Activated CD8-positive, alpha-beta memory T cell treated with anti-CD3 and anti-CD28 coated beads, Interleukin-2, amount 50 U/mL, for 1 hour (primary cell): ENCODE measurements at regions not wholly inside any gene's neighbourhood (a gene's known extent, or its start where the extent isn't known, plus 50 kb on each side); places are given as distances from the start of the nearest gene placed in this dataset.
A peak's percentile ranks its signal among the peaks of the same experiment; 100 is the strongest.
"Not testable (repeated sequence)": the region's sequence is repeated elsewhere in the genome, so short reads cannot be mapped to it uniquely, and the experiment has no call there.

Source experiments
- DNase-seq: peaks from one replicate; pipeline ENCODE4 v3.0.0-alpha.2; 2020; ENCODE audit errors: extremely low read depth

DNA sequence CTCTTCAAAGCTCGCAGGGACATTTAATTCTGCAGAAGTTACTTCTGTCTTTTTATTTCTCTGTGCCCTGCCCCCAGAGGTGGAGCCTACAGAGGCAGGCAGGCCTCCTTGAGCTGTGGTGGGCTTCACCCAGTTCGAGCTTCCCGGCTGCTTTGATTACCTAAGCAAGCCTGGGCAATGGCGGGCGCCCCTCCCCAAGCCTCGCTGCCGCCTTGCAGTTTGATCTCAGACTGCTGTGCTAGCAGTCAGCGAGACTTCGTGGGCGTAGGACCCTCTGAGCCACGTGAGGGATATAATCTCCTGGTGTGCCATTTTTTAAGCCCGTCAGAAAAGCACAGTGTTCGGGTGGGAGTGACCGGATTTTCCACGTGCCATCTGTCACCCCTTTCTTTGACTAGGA lies 1322.9 kb upstream of the ACO1 start:
- DNase-seq: not testable (repeated sequence)

DNA sequence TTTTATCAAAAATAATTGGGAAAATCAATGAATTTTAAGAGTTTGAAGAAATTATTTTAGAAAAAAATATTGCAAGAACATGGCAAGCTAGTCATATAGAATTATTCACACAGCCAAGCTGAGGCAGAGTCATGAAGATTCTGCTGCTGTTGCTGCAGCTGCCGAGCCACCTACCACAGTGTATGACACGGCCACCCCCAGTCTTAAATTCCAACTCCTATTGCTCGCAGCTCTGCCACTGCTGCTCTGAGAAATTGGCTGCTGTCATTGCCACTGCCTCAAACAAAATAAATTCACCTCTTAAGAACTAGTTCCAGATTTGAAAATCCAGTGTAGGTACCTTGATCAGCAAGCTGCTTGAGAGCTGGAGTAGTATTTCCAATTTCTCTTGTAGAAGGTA lies 1318.8 kb upstream of the ACO1 start:
- no peak for DNase-seq

DNA sequence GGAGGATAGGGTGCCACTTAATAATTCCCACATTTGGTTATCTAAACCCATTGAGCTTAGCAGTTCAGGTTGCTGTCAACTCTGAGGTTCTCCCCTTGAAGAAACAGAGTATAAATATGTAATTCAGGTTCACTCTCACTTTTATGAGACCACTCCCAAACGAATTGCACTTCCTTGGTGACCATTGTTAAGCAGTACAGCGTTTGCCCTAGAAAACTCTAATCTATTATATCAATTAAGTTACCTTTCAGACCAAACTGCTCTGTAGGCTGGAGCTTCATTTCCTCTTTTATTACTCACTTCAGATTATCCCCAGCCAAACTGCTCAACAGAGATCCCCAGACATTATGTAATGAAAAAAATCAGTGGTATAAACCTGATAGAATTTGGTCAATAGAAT lies 1317.0 kb upstream of the ACO1 start:
- DNase-seq: no peak

DNA sequence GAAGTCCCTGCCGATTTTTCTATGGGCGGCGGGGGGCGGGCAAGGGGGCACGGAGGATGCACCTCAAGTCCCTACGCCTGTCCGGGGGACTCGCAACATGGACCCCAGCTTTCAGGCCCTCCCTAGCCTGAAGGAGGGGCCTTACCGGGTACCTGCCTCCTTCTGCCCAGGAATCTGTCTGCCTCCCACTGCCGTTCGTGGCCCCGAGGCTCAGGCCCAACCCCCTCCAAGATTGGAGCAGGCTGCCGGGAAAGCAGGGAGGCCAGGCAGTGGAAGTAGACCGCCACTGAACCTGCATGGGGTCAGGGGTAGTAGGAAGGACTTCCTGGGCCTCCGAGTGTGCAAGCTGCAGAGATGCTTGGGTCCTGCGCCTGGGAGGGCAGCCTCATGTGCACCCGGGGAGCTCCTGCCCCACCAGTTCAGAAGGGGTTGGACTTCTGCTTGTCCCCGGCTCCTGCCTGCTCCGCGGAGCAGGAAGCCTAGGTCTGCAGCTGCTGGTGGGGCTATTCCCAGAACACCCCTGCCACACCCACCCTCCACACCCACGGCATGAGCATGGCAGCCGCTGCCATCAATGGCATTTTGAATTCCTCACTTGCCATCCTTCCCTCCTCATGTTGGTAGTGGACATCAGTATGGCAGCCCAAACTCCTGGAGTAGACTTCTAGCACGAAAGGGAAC lies 1312.7 kb upstream of the ACO1 start:
- DNase-seq: no peak

DNA sequence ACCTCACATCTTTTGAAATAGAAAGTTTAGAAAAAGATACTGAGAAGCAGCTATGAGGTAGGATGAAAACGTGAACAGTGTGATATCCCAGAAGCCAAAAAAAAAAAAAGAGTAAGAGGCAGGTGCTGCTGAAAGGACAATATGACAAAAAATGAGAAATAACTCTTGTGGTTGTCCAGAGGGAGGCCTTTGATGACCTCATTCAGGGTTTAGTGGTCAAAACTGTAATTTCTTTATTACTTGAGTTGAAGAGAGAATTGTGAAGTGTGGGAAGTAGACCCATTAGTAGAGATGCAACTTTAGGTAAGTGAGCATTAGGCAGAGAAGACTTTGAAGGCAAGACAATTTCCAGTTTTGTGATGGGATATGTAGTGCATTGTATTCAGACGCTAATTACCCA lies 1306.3 kb upstream of the ACO1 start:
- DNase-seq: no peak

DNA sequence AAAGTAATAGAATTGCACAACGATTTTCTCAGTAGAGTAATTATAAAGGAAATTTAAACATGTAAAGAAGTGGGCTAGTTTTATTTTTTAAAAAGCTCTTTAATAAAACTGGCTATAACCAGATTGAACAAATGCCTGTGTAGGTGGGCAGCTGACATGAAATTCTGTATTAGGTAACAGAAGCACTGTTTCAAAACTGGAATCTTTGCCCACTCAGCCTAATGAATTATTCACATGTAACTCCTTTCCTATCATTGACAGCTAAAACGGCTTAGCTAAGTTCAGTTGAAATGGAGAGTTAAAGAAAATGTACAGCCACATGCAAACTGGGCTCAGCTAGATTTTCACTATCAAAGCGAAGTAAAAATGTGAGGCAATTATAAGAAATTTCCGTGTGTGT lies 1300.1 kb upstream of the ACO1 start:
- DNase-seq: no peak

DNA sequence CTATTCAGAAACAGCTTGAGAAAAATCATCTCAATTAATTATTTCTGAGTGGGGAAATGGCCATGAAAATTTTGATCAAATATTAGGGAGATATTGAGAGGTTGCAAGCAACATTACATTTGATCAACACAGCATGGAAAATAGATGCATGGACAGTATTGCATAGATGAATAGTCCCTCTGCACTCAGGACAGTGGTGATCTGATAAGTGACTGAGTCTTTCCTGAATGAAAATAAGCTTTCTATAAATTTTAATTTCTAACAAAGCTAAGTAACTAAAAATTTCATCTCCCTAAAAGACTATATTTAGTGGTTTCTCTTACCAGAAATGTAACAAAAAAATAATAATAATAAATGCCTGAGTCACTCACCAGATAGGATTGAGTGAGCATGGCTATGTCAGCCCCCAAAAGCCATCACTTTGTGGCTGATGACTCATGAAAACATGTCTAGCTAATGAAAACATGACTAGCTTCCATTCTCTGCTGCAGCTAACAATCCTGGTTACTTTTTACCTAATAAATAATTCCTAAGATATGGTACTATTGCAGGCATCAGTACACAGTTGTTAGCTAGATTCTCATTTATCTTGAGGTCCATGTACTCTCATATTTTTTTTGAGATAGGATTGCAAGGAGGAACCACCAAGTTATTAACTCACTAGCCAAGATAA lies 1294.8 kb upstream of the ACO1 start:
- DNase-seq: no peak

DNA sequence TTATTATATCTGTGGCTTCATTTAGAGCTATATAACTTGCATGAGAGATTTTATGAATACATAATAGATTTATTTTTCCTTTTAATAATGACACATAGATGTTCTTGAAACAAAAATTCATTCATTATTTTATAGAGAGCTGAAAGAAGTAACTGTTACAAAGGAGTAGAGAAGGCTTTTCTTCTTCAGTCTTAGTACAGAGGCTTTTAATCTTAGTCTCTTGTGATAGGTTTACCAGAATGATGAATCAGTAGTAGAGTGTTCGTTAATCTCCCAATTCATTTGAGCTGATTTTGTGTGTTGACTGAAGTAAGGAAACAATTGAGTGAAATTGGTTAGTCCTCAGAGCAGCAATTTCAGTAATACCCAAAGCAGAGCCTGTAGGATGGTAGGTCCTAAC lies 1284.1 kb upstream of the ACO1 start:
- no peak for DNase-seq

DNA sequence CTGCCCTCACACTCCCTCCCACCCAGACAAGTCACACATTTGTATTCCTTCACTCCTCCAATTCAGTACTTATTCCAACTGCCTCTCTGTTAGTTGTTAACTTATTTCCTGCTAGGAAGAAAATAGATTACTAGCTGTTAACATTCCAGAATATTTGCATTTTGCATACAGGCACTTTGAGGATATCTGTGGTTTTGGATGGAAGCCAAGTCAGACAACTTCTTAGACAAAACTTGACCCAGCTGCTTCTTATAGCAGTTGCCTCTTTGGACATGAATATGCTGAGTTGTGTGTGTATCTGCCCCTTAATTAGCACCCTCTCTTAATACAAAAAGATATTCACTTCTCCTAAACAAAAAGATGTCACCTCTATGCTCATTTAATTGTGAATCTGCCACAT lies 1280.6 kb upstream of the ACO1 start:
- no peak for DNase-seq

DNA sequence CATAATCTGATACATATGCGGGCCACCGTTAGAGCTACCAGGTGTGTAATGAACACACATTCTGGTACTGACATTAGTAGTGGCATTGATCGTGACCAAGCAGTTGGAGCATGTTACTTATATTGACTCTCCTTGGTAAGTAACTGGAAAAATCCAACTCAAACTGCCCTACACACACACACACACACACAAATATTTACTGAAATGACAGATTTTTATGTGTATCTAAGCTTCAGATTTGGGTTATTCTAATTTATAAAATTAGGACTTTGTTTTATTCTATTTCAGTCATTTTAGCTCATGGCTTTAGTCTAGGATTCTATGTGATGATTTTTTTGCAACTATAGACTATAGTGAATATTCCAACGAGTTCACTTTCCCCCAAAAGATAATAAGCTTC lies 1280.2 kb upstream of the ACO1 start:
- DNase-seq: no peak

DNA sequence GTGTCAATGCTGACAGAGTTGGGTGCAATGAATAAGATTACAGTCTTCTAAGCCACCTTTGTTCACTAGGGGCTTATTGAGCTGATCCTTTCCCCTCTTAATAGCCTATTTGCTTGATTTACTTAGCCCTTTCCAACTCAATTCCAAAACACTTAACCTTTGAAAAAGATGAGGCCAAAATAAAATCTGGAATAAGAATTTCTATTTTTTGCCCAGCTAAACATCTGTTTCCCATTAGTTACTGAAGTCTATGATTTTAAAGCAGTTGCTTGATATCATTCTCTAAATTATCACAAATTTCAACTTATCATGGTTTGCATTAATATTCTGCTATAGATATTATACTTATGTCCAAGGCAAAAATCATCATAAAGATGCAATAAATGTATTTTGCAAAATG lies 1272.0 kb upstream of the ACO1 start:
- no peak for DNase-seq

DNA sequence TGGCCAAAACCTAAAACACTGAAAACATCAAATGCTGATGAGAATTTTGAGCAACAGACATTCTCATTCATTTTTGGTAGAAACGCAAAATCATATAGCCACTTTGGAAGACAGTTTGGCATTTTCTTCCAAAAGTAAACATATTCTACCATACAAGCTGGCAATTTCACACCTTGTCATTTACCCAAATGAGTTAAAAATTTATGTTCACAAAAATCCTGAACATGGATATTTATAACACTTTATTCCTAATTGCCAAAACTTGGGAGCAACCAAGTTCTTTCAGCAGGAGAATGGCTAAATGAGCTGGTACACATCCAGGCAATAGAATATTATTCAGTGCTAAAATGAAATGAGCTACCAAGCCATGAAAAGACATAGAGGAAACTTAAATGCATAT lies 1270.1 kb upstream of the ACO1 start:
- DNase-seq: no peak

DNA sequence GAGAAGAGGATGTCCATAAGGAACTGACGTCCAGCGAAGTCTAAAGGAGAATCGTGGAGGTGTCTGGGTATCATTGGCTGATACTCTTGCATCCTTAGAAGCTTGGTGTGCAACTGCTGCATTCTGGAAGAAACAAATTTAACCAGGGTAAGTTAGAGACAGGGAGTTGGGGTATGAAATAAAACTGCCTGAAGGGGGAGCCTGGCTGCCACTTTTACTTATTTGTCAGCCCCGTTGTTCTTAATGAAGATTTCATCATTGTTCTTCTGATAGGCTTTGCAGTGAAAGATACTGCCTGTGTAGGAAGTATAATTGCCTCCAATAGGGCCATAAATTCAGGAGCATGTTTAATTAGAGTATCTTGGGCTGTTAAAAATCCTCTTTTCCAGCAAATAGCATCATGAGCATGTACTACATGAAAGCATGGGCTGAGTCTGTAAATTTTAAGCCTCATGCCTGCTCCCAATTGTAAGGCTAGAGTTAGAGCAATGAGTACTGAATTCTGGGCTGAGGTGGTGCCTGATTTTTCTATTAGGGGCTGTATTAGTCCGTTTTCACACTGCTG lies 1264.5 kb upstream of the ACO1 start:
- peak; percentile 5 for DNase-seq

DNA sequence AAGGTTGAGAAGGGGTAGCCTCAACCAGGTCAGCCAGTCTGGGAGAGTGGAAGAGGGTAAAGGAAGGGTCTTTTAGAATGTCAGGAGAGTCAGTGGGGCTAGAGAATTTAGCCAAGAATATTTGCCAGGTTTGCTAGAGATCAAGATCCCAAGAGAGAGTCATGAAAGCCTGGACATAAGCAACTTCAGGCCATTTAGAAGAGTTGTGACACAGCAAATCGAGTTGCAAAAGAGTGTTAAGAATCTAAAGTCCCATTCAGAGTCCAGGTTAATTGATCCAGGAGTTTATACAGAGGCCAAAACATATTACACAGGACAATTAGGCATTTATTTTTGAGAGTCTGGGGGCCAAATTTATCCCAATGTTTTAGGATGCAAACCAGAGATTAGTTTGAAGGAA lies 1260.1 kb upstream of the ACO1 start:
- no peak for DNase-seq

DNA sequence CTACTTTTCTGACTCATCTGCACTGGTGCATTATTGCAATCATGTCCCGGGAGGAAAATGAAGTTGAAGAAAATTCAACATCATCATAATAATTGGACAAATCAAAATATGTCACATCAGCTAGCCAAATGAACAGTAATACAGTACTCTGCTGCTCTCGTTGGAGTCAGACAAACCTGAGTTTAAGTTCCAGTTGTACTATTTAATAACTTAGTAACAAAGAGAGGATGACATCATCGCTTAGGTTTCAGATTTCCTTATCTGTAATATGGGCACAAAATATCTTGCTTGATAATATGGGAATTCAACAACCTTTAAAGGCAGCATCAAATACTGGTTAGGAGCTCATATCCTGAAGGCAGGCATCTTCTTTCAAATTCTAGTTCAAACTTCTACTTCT lies 1248.9 kb upstream of the ACO1 start:
- no peak for DNase-seq

DNA sequence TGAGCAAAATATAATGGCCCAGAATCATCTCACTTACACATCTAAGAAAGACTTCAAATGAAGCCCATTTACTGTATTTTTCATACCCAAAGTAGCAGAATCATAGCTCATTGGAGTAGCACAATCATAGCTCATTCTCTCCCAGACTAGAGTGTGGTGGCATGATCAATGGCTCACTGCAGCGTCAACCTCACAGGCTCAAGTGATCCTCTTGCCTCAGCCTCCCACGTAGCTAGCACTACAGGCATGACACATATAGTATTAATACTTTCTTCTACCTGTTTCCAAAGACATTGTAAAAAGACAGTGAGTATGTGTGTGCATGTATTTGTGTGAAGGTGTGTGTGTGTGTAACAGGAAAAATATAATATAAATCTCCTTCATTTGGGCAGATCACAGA lies 1247.9 kb upstream of the ACO1 start:
- DNase-seq: no peak

DNA sequence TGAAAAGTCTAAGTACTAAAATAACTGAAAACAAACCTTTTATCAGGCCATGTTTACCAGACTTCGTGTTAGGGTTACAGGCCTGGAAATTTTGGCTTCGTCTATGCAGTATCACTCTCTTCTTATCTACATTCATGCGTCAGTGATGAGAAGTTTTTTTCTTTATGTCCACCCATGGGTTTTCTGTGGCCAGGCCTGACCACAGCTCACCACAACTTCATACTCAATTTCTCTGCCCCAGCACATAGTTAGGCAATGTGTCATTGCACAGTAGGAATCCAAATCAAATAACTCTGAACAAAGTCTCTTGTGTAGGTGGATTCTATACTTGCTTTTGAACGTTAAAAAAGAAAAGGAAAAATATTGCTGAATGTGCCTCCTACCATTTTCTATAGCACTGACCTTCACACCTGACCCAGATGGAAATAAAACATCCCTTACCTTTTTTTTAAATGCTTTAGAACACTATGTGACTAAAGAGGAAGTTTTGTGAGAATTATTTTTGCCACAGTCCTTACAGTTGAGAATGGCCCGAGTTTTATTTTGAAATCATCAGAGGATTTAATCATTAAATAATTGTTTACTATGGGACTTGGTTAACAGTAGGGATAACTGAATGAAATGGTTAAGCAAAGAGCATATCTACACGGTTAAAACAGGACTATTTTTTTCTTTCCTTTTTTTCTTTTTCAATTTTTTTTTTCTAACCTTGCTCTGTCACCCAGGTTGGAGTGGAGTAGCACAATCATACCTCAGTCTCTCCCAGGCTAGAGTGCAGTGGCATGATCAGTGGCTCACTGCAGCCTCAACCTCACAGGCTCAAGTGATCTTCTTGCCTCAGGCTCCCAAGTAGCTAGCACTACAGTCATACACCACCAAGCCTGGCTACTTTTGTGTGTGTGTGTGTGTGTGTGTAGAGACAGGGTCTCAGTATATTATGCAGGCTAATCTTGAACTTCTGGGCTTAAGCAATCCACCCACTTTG lies 1247.0 kb upstream of the ACO1 start:
- DNase-seq: no peak

DNA sequence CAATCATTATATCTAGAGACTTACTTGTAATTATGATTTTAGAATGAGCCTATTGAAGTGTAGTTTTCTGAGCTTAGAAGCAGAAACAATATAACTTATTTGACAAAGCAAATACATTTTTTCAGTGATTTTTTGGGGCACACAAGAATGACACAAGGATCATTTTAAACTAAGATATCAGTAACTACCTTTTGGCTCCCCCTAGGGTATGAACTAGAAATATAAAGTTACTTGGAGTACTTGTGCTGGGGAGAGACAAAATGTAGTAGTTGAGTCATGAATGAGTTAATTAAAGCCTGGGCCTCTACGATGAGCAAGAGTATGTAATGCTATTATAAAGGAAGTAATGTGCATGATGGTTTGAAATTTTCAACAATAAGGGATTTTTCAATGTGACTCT lies 1244.1 kb upstream of the ACO1 start:
- no peak for DNase-seq

DNA sequence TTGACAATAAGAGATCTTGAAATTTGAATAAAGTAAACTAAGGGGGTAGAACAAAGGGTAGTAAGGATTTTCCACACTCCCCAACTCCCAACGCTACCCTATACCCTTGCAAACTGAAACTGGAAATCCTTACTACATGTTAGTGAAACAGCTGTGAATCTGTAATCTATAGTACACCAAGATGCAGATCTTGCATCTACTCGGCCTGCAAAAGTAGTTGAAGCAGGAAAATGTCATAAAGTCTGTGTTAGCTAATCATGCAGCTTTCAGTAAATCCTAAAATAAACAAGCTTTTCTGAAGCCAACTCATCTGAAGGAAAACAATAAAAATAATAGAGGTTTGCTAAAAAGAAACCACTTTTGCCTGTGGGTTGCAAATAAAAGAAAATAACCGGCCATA lies 1242.0 kb upstream of the ACO1 start:
- DNase-seq: no peak

DNA sequence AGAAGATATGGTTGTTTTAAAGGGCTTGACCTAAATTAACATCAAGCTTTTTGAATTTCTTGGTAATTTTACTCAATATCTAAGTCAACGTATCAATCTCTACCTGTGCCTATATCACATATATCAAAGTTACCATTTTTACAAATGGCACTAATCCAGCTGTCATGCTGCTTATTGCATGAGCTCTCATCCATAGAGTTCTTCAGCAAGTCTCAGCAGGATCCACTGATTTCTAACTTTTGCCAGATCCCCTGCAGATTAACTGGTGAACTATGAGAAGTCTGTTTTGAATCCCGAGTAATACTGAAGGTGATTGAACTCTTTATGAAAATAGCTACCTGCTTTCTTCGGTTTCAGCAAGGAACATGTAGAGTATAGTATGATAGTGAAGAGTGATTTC lies 1239.8 kb upstream of the ACO1 start:
- DNase-seq: no peak

DNA sequence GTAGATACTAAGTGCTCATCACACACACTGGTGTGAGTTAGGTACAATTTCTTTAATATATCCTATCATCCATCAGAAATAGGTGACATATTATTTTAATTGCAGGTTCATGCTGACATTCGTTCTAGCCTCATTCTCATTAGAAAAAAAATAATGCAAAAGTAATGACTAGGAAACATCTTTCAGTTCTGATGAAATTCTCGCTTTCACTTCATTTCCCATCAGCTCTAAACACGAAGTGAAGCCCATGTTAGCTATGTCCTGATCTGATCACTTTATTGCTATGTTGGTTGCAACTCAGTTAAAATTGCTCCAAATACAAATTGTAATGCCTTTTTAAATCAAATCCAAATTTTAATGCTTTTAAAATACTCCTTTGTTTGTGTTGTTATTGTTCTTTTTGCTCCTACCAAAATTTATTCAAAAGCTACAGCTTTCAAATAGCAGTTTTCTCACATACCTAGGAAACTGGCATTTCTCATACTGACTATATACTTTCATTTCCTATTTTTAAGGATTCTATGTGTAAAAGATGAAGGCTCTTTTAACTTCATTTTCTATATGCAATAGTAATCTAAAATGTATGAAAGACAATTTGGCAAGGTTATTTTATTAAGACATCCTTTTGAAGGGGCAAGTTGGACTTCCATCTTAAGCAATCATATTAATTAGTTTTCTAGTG lies 1237.8 kb upstream of the ACO1 start:
- no peak for DNase-seq
